GM19438 (cell line): ENCODE measurements at regions not wholly inside any gene's neighbourhood (a gene's known extent, or its start where the extent isn't known, plus 50 kb on each side); places are given as distances from the start of the nearest gene placed in this dataset.

Experiments
- ATAC-seq: cut with Tn5 transposase; IDR thresholded peaks from one replicate; pipeline ENCODE4 v1.9.1; 2021; ENCODE audit warnings: low read depth; ENCODE audit not compliant: unreplicated experiment

GRCh38 chr10:130396044-130396443 lies 259.9 kb downstream of the GLRX3 start:
- no peak for ATAC-seq

- no peak for ATAC-seq
Observed at GRCh38 chr10:130398090-130398994, 262.2 kb downstream of the GLRX3 start.

GRCh38 chr10:130399425-130399950 lies 263.3 kb downstream of the GLRX3 start:
- ATAC-seq = no peak

GRCh38 chr10:130400890-130401289 lies 264.7 kb downstream of the GLRX3 start:
- ATAC-seq = no peak

GRCh38 chr10:130401860-130402765 lies 265.9 kb downstream of the GLRX3 start:
- no peak for ATAC-seq

- ATAC-seq = no peak
Observed at GRCh38 chr10:130403153-130404075, 267.2 kb downstream of the GLRX3 start.

- no peak for ATAC-seq
Observed at GRCh38 chr10:130404476-130405055, 268.4 kb downstream of the GLRX3 start.

- no peak for ATAC-seq
Observed at GRCh38 chr10:130407052-130407451, 270.9 kb downstream of the GLRX3 start.

GRCh38 chr10:130409331-130409730 lies 273.1 kb downstream of the GLRX3 start:
- ATAC-seq = no peak

GRCh38 chr10:130409931-130410330 lies 273.7 kb downstream of the GLRX3 start:
- no peak for ATAC-seq

GRCh38 chr10:130411496-130412085 lies 275.4 kb downstream of the GLRX3 start:
- no peak for ATAC-seq

- ATAC-seq = no peak
Observed at GRCh38 chr10:130412317-130412716, 276.1 kb downstream of the GLRX3 start.

GRCh38 chr10:130416334-130417150 lies 280.4 kb downstream of the GLRX3 start:
- no peak for ATAC-seq

- ATAC-seq = no peak
Observed at GRCh38 chr10:130418731-130419130, 282.5 kb downstream of the GLRX3 start.

- ATAC-seq = no peak
Observed at GRCh38 chr10:130421909-130422308, 285.7 kb downstream of the GLRX3 start.

GRCh38 chr10:130422366-130423324 lies 286.5 kb downstream of the GLRX3 start:
- ATAC-seq = no peak
